SJCRH30 (cell line): ENCODE measurements at regions not wholly inside any gene's neighbourhood (a gene's known extent, or its start where the extent isn't known, plus 50 kb on each side); places are given as distances from the start of the nearest gene placed in this dataset.

ENCODE experiments used
- DNase-seq, 2 experiments: peaks; one replicate each; pipeline ENCODE4 v3.0.0-alpha.2; 2015 to 2020
- H3K27ac ChIP-seq: fragments of 250-450 bp; sonication (Bioruptor Pico); 2 replicates; pipeline ENCODE4 v1.5.1; 2020; ENCODE audit warnings: mild to moderate bottlenecking, moderate library complexity
- H3K27me3 ChIP-seq: fragments of 250-450 bp; sonication (Bioruptor Pico); 2 replicates; pipeline ENCODE4 v1.5.1; 2020; ENCODE audit warnings: mild to moderate bottlenecking, moderate library complexity
- H3K36me3 ChIP-seq: fragments of 250-450 bp; sonication (Bioruptor Pico); 2 replicates; pipeline ENCODE4 v1.5.1; 2020; ENCODE audit warnings: mild to moderate bottlenecking, moderate library complexity
- H3K4me1 ChIP-seq: fragments of 250-450 bp; sonication (Bioruptor Pico); 2 replicates; pipeline ENCODE4 v1.5.1; 2020; ENCODE audit warnings: mild to moderate bottlenecking, moderate library complexity
- H3K4me3 ChIP-seq: fragments of 250-450 bp; sonication (Bioruptor Pico); 2 replicates; pipeline ENCODE4 v1.5.1; 2020; ENCODE audit warnings: mild to moderate bottlenecking, moderate library complexity
- H3K9me3 ChIP-seq: fragments of 250-450 bp; sonication (Bioruptor Pico); replicated peaks from 2 replicates; pipeline ENCODE4 v1.5.1; 2020; ENCODE audit warnings: mild to moderate bottlenecking, moderate library complexity

DNA sequence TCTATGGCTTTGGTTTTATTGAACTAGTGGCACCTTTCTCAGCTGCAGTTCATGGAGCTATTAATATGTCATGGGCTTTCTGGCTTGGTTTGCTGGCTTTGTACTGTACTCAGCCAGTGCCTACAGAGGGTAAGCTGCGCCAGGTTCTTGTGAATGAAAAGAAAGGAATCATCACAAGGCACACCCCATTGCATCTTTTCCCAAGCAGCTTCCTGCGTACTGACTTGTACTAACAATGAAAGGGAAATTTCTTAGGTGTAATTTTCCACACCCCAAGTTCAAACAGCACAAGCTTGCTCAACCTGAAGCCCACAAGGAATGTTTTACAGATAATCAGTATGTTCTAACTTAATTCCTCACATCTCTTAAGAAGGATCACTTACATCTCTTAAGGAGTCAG is 78.0 kb upstream of the TNFSF18 start:
- Histone ChIP-seq H3K36me3 (no peaks in the 10 kb centered on the region), H3K27me3 (no peaks in the 10 kb centered on the region), H3K4me3 (no peak overlapping the region), H3K9me3 (no peaks in the 10 kb centered on the region), H3K27ac (no peak overlapping the region), H3K4me1 (no peaks in the 10 kb centered on the region)
- no peak for DNase-seq

GRCh38 chr1:173127369-173128307 is 76.9 kb upstream of the TNFSF18 start:
- Histone ChIP-seq H3K27me3 (no peaks in the 10 kb centered on the region), H3K36me3 (no peaks in the 10 kb centered on the region), H3K4me1 (0 out of 2 replicates have a peak, but pooled peaks cover under 1% of the 10 kb centered on the region), H3K4me3 (no peak overlapping the region), H3K27ac (no peak overlapping the region), H3K9me3 (no peaks in the 10 kb centered on the region)
- DNase-seq = no peak

DNA sequence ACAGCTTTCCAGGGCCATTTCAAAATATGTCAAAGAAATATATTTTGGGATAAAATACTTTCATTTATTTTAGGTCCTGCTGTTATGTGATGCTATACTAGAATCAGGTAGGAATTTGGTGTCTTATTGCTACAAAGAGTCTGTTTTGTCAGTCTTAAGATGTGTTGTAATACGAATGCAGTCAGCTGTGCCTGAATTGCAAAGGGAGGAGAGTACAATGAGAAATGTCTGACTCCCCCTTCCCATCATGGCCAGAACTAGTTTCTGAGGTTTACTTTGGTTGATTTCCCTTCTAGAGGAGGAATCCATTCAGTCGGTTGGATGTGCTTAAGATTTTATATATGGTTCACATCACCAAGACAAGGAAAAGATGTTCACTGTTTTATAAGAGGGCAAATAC is 75.7 kb upstream of the TNFSF18 start:
- no peaks in the 10 kb centered on the region for H3K9me3 ChIP-seq
- no peak overlapping the region for H3K27ac ChIP-seq
- no peak for DNase-seq
- no peak overlapping the region for H3K4me3 ChIP-seq
- H3K4me1 ChIP-seq = peaks cover 4% of the 10 kb centered on the region; the same call in 1 of the 2 replicates
- H3K36me3 ChIP-seq = no peaks in the 10 kb centered on the region
- H3K27me3 ChIP-seq = no peaks in the 10 kb centered on the region

DNA sequence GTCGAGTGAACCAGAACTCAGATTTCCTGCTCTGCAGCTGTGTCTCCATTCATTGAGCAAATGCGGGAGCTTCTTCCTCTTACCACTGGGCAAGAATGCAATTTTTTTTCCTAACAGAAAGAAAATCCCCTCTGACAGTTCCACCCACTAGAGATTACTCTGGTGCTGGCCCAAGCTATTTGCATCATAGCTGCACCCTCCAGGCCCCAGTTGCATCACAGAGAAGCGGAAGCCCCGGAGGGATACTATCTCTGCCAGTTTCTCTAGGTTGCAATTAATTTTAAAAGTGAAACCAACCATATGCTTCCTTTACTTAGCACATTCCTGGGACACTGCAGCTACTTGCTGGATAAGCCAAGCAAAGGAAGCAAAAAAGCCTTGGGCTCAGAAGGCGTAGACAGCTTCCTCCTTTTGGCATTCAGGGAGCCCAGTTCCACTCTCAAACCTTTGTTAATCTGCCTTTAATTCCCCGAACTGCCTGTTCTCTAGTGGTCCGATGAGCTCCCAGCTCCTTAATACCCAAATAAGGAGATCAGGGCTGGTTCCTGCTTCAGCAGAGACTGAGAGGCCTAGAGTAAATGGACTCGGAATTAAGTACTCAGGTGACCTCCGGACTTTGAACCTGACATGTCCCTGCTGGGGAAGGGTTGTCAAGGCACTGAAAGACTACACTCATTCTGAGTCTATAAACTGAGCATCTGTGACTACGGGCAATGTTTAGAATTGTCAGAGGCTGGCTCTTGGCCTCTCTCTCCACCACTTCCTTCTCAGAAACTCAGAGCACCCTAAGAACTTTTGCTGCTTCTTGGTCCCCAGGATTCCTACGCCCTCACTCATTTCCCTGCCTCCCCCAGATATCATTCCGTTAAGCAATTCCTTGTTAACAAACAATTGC is 72.5 kb upstream of the TNFSF18 start:
- Histone ChIP-seq H3K27me3 (no peaks in the 10 kb centered on the region), H3K36me3 (no peaks in the 10 kb centered on the region), H3K9me3 (no peaks in the 10 kb centered on the region), H3K4me3 (peak overlapping the region; percentile 44), H3K27ac (no peak overlapping the region), H3K4me1 (peaks cover 4% of the 10 kb centered on the region; the same call in 1 of the 2 replicates)
- DNase-seq = peak; percentile 22 to 58

DNA sequence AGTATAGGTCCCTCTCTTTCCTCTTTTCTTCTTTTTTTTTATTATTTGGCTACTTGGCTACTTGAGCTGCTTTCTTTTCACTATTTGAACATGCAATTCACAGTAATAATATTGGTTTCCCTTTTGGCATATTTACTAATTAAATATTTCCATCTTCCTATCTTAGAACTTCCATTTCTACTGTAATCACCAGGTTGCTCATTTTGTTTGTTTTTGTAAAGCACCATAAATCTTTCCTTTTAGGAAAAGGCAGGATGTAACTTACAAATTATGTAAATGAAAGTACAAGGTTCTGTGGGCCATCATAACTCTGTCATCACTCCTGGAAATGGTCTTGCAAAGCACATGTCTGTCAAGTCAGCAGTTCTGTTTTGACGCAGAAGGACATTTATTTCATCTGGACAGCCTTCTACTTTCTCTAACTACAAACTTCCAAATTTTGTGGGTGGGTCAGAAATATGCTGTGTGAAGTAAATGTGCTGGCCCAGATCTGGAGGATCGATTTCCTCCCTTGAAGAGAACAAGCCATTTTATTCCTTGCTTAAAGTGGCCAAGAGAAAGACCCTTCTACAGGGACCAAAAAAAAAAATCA is 71.7 kb upstream of the TNFSF18 start:
- DNase-seq = no peak
- Histone ChIP-seq H3K9me3 (no peaks in the 10 kb centered on the region), H3K27me3 (no peaks in the 10 kb centered on the region), H3K4me3 (peak overlapping the region; percentile 44), H3K4me1 (peaks cover 4% of the 10 kb centered on the region; the same call in 1 of the 2 replicates), H3K36me3 (no peaks in the 10 kb centered on the region), H3K27ac (no peak overlapping the region)

DNA sequence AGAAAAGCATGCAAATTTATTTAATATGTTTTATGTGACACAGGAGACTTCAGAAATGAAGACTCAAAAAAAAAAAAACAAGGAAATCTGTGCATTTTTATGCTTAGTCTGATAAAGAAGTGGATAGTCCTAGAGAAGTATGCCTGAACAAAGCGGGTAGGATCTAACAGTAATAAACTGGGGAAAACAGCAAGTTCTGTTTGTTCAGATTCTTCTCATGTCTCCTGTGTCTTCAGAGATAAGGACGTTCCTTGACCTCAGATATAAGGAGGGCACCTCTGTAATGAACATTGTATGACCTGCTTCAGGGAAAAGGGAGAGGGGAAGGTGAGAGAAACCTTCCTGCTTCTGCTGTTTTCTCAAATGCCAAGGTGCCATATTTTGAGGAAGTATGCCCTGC is 67.7 kb upstream of the TNFSF18 start:
- Histone ChIP-seq H3K27ac (no peak overlapping the region), H3K36me3 (no peaks in the 10 kb centered on the region), H3K9me3 (no peaks in the 10 kb centered on the region), H3K4me3 (no peak overlapping the region), H3K27me3 (no peaks in the 10 kb centered on the region), H3K4me1 (peaks cover 4% of the 10 kb centered on the region; the same call in 1 of the 2 replicates)
- DNase-seq = no peak

GRCh38 chr1:173117761-173118160 is 67.0 kb upstream of the TNFSF18 start:
- H3K36me3 ChIP-seq = no peaks in the 10 kb centered on the region
- H3K4me1 ChIP-seq = peaks cover 4% of the 10 kb centered on the region; the same call in 1 of the 2 replicates
- no peaks in the 10 kb centered on the region for H3K27me3 ChIP-seq
- H3K9me3 ChIP-seq = no peaks in the 10 kb centered on the region
- no peak for DNase-seq
- no peak overlapping the region for H3K27ac ChIP-seq
- no peak overlapping the region for H3K4me3 ChIP-seq

GRCh38 chr1:173117108-173117633 is 66.4 kb upstream of the TNFSF18 start:
- H3K27me3 ChIP-seq = no peaks in the 10 kb centered on the region
- H3K4me1 ChIP-seq = no peaks in the 10 kb centered on the region
- no peaks in the 10 kb centered on the region for H3K36me3 ChIP-seq
- no peak overlapping the region for H3K27ac ChIP-seq
- no peak overlapping the region for H3K4me3 ChIP-seq
- no peaks in the 10 kb centered on the region for H3K9me3 ChIP-seq
- no peak for DNase-seq

DNA sequence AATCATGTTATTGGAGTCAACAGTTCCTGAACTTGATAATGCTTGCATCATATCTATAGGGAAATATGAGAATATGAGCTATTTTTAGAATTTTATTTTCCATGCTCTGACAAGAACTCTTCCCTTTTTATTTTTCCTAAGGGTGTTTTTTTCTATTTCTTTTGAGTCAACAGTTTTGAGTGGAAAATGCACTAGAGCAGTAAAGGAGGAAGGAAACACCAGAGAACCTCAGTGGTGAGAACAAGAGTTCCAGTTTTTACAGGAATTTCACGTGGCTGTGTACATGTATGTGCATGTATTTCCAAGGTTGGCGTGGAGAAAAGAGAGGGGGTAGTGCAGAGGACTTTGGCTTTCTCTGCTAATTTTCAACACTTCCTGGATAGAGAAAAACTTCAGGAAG is 63.6 kb upstream of the TNFSF18 start:
- H3K36me3 ChIP-seq = no peaks in the 10 kb centered on the region
- H3K9me3 ChIP-seq = no peaks in the 10 kb centered on the region
- H3K27ac ChIP-seq = no peak overlapping the region
- H3K4me3 ChIP-seq = no peak overlapping the region
- no peak for DNase-seq
- H3K27me3 ChIP-seq = no peaks in the 10 kb centered on the region
- H3K4me1 ChIP-seq = no peaks in the 10 kb centered on the region

- Histone ChIP-seq H3K27me3 (no peaks in the 10 kb centered on the region), H3K4me3 (no peak overlapping the region), H3K36me3 (no peaks in the 10 kb centered on the region), H3K9me3 (no peaks in the 10 kb centered on the region), H3K27ac (no peak overlapping the region), H3K4me1 (no peaks in the 10 kb centered on the region)
- DNase-seq = no peak
Measured at GRCh38 chr1:173113015-173113741, 62.4 kb upstream of the TNFSF18 start.

DNA sequence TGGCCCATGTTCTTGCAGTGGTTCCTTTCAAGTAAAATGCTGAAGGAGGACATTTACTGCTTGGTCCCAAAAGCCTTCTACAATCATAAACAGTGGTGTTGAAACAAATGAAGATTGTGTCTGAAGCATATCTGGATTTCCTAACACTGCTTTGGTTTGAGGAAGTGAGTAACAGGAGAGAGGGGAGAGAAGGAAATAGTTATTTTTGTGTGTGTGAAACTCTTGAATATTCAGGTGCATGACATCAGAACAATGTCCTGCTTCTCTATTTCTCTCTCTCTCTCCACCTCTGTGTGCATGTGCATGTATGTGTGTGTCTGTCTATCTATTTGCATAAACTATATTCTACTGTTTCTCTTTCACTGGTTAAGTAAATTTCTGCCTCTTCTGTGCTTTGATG is 61.4 kb upstream of the TNFSF18 start:
- Histone ChIP-seq H3K36me3 (no peaks in the 10 kb centered on the region), H3K27ac (no peak overlapping the region), H3K4me1 (no peaks in the 10 kb centered on the region), H3K9me3 (no peaks in the 10 kb centered on the region), H3K27me3 (no peaks in the 10 kb centered on the region), H3K4me3 (no peak overlapping the region)
- DNase-seq = no peak

GRCh38 chr1:173107696-173108095 is 57.0 kb upstream of the TNFSF18 start:
- H3K9me3 ChIP-seq = 0 out of 2 replicates have a peak, but pooled peaks cover 2% of the 10 kb centered on the region
- no peaks in the 10 kb centered on the region for H3K36me3 ChIP-seq
- no peak overlapping the region for H3K27ac ChIP-seq
- H3K27me3 ChIP-seq = no peaks in the 10 kb centered on the region
- no peaks in the 10 kb centered on the region for H3K4me1 ChIP-seq
- H3K4me3 ChIP-seq = no peak overlapping the region
- no peak for DNase-seq

GRCh38 chr1:173103006-173103405 is 52.3 kb upstream of the TNFSF18 start:
- Histone ChIP-seq H3K36me3 (no peaks in the 10 kb centered on the region), H3K4me3 (no peak overlapping the region), H3K4me1 (no peaks in the 10 kb centered on the region), H3K9me3 (0 out of 2 replicates have a peak, but pooled peaks cover 6% of the 10 kb centered on the region), H3K27me3 (no peaks in the 10 kb centered on the region), H3K27ac (no peak overlapping the region)
- no peak for DNase-seq

DNA sequence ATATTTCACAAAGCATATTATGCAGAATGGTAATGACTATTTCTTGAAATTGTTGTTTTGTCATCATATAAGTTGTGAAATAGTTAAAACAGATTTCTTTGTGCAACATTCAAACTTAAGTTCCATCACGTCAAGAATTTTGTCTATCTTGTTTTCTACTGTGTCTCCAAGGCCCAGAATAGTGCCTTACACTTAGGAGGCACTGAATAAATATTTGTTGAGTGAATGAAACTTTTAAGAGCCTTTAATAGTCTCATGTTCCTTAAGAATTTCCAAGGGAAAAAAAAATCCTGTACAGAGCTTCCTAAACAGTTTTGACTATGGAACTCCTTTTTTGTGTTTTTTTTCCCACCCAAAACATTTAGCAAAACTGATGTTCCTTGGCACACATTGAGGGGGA is 50.8 kb upstream of the TNFSF18 start:
- H3K36me3 ChIP-seq = no peaks in the 10 kb centered on the region
- H3K9me3 ChIP-seq = 0 out of 2 replicates have a peak, but pooled peaks cover 6% of the 10 kb centered on the region
- DNase-seq = no peak
- H3K4me1 ChIP-seq = no peaks in the 10 kb centered on the region
- H3K4me3 ChIP-seq = no peak overlapping the region
- no peaks in the 10 kb centered on the region for H3K27me3 ChIP-seq
- H3K27ac ChIP-seq = no peak overlapping the region
